ENCODE measurements at regions not wholly inside any gene's neighbourhood (a gene's known extent, or its start where the extent isn't known, plus 50 kb on each side); places are given as distances from the start of the nearest gene placed in this dataset.

- DNase-seq (ENCODE audit: low read depth in 2 of 2) = no peak
Observed at GRCh38 chr3:110808630-110809029, 263.0 kb upstream of the NECTIN3 start.

GRCh38 chr3:110810356-110810755 is 261.3 kb upstream of the NECTIN3 start:
- DNase-seq (ENCODE audit: low read depth in 2 of 2) = no peak

GRCh38 chr3:110811050-110811449 is 260.6 kb upstream of the NECTIN3 start:
- DNase-seq (ENCODE audit: low read depth in 2 of 2) = no peak

- DNase-seq (ENCODE audit: low read depth in 2 of 2) = no peak
Observed at GRCh38 chr3:110813541-110813940, 258.1 kb upstream of the NECTIN3 start.

GRCh38 chr3:110814170-110815007 is 257.2 kb upstream of the NECTIN3 start:
- DNase-seq (ENCODE audit: low read depth in 2 of 2) = no peak

- DNase-seq (ENCODE audit: low read depth in 2 of 2) = no peak
Observed at GRCh38 chr3:110815008-110815583, 256.5 kb upstream of the NECTIN3 start.

GRCh38 chr3:110816008-110816407 is 255.6 kb upstream of the NECTIN3 start:
- DNase-seq (ENCODE audit: low read depth in 2 of 2) = no peak

GRCh38 chr3:110821586-110821985 is 250.0 kb upstream of the NECTIN3 start:
- DNase-seq (ENCODE audit: low read depth in 2 of 2) = no peak

- no peak for DNase-seq (ENCODE audit: low read depth in 2 of 2)
Observed at GRCh38 chr3:110822971-110823370, 248.6 kb upstream of the NECTIN3 start.

- DNase-seq (ENCODE audit: low read depth in 2 of 2) = no peak
Observed at GRCh38 chr3:110846971-110847370, 224.6 kb upstream of the NECTIN3 start.

- no peak for DNase-seq (ENCODE audit: low read depth in 2 of 2)
Observed at GRCh38 chr3:110849064-110849463, 222.6 kb upstream of the NECTIN3 start.

GRCh38 chr3:110851736-110852135 is 219.9 kb upstream of the NECTIN3 start:
- no peak for DNase-seq (ENCODE audit: low read depth in 2 of 2)

- DNase-seq (ENCODE audit: low read depth in 2 of 2) = no peak
Observed at GRCh38 chr3:110855207-110855606, 216.4 kb upstream of the NECTIN3 start.

GRCh38 chr3:110856916-110857315 is 214.7 kb upstream of the NECTIN3 start:
- DNase-seq (ENCODE audit: low read depth in 2 of 2) = no peak

GRCh38 chr3:110858549-110858948 is 213.1 kb upstream of the NECTIN3 start:
- no peak for DNase-seq (ENCODE audit: low read depth in 2 of 2)

GRCh38 chr3:110859336-110859735 is 212.3 kb upstream of the NECTIN3 start:
- no peak for DNase-seq (ENCODE audit: low read depth in 2 of 2)

- DNase-seq (ENCODE audit: low read depth in 2 of 2) = no peak
Observed at GRCh38 chr3:110859993-110860392, 211.6 kb upstream of the NECTIN3 start.

- no peak for DNase-seq (ENCODE audit: low read depth in 2 of 2)
Observed at GRCh38 chr3:110865934-110866333, 205.7 kb upstream of the NECTIN3 start.

- DNase-seq (ENCODE audit: low read depth in 2 of 2) = no peak
Observed at GRCh38 chr3:110868106-110868505, 203.5 kb upstream of the NECTIN3 start.

- no peak for DNase-seq (ENCODE audit: low read depth in 2 of 2)
Observed at GRCh38 chr3:110869736-110870135, 201.9 kb upstream of the NECTIN3 start.

- DNase-seq (ENCODE audit: low read depth in 2 of 2) = no peak
Observed at GRCh38 chr3:110871869-110872268, 199.7 kb upstream of the NECTIN3 start.

GRCh38 chr3:110878692-110879091 is 192.9 kb upstream of the NECTIN3 start:
- DNase-seq (ENCODE audit: low read depth in 2 of 2) = no peak

GRCh38 chr3:110881069-110881468 is 190.5 kb upstream of the NECTIN3 start:
- DNase-seq (ENCODE audit: low read depth in 2 of 2) = no peak
